OCI-M1 (cell line): ENCODE measurements at regions not wholly inside any gene's neighbourhood (a gene's known extent, or its start where the extent isn't known, plus 50 kb on each side); places are given as distances from the start of the nearest gene placed in this dataset.
"Not testable (repeated sequence)": the region's sequence is repeated elsewhere in the genome, so short reads cannot be mapped to it uniquely, and the experiment has no call there.

Source experiments
- DNase-seq: peaks from one replicate; lab custom pipeline; 2025; lab: John Stamatoyannopoulos, UW

GRCh38 chr9:19651681-19652080, 137.2 kb downstream of the SLC24A2 start:
- DNase-seq, result no peak

DNA sequence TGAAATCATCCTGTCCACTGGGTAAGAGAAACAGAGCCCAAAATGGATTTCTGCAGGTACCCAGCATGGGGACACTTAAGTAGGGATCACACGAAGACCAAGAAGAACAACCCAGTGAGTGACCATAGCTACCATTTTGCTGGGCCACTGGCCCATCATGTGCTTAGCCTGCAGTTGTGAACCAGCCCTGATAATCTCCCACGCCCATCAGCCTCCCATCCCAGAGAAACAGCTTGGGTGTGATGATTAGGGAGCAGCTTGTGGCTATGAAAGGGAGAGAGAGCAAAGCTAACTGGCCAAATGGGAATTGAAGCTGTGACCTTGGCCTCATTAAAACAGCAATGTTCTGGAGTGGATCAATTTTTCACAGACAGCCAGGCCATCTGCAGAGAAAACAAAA, 138.5 kb downstream of the SLC24A2 start:
- peak; percentile 33 for DNase-seq

DNA sequence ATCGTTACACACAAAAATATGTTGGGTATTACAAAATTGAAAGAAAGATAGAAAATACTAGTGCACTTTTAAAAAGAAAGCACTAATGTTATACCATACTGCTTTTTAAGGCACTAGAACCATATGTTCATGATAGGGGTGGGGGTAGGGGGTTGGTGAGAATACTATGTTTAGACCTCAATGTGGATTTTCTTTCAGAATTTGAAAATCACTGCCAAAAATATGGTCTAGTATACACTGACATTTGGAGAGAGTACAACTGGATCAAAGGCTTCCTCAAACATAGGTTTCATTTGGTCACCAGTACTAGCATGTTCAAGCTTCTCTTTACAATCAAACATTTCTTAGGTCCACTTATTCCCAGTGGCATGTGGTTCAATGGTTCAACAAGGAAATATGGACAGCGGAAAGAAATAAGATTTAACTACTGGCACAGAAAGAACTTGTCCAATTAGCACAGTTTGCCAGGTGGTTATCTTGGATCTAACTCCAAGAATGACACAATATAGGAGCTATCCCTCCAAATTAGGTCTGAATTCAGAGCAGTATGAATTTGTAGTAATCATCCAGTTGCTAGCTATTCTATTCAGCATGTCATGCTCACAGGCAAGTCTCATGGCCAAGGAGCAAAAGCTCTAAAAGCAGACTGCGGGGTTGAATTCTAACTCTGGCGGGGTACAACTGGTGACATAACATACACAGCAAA, 139.3 kb downstream of the SLC24A2 start:
- no peak for DNase-seq

DNA sequence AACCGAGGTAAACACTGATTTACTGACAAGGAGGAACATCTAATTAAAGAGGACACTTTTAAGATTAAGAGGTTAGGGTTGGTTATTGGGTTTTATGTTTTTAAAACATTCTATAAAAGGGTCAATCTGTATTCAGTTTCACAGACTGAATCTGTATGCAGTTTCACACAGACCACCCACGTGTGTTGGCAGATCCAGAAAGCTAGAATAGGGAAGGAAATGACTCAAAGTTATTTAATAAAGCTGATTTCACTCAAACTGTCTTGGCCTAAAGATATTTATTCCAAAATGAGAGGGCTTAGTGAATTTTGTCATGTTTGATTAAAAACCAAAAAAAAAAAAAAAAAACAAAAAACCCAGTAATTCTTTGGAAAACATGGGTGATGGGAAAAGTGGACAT, 140.2 kb downstream of the SLC24A2 start:
- DNase-seq, result no peak

DNA sequence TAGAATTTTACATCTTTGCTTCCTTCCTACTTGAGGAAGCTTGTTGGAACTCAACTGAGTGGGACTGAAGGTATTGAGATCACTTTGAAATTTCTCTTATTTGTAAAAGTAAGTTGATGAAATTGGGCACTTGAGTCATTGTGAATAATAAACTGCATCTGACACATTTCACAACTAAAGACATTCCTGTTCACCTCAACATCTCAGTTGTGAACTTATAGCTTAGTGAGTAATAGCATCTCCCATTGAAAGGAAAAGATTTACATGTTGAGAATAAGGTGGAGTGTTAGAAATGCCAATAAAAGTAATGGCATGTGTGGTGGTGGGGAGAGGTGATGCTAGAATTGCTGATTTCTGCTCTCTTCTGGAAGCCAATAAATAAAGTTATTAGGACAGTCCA, 145.0 kb downstream of the SLC24A2 start:
- DNase-seq, result no peak

DNA sequence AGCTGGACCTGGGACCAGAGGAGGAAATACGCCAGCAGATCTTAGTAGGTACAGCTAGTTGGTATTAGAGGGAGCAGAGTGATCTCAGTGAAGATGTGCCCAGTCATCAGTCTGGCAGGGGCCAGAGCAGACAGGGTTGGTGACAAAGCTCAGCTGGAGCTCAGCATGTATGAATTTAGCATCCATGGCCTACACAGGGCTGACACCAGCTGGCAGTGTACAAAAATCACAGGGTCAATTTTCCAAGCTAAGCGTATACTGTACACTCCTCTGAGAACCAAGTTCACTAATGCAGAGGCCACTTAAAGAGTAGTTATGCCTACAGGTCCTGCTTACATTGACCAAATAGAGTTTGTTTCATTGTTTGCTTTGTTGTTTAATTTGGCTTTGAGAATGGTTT, 146.6 kb downstream of the SLC24A2 start:
- peak; percentile 9 for DNase-seq

DNA sequence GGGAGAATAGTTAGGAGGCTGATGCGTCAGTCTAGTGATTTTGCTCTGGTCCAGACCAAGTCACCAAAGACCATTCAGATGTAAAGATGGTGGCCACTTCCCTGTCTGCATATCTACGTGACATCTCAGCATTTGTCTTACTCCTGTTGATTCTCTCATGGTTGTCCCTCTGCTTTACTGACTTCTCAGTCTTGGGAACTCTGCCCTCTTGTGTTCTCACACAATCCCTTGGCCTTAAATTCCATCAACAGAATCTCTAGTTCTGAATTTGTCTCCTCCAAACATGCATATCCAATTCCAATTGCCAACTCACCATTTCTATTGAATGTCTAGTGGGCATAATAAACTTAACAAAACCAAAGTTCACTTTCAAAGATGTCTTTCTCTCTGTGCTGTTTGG, 147.8 kb downstream of the SLC24A2 start:
- DNase-seq, result peak; percentile 13

- no peak for DNase-seq
Observed at GRCh38 chr9:19640014-19640413, 148.8 kb downstream of the SLC24A2 start.

GRCh38 chr9:19637084-19637483, 151.8 kb downstream of the SLC24A2 start:
- DNase-seq, result no peak

DNA sequence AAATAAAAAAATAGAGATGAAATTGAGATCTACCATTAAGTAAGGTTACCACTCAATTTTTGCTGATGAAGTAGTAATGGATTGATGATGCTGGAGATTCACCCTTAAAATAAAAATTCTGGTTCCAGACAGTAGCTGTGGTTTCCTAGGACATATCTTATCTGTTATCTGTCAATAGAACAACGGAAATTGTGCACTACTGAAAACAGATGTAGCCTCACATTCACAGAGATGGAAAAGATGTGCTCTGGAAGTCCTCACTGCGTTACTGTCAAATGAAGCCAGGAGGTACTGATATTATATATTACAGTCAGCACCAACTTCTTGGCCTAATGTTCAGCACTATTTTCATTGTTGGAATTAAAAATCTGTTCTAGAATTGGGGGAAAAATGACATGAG, 154.0 kb downstream of the SLC24A2 start:
- no peak for DNase-seq

- DNase-seq, result peak; percentile 26
Observed at GRCh38 chr9:19631181-19631580, 157.7 kb downstream of the SLC24A2 start.

DNA sequence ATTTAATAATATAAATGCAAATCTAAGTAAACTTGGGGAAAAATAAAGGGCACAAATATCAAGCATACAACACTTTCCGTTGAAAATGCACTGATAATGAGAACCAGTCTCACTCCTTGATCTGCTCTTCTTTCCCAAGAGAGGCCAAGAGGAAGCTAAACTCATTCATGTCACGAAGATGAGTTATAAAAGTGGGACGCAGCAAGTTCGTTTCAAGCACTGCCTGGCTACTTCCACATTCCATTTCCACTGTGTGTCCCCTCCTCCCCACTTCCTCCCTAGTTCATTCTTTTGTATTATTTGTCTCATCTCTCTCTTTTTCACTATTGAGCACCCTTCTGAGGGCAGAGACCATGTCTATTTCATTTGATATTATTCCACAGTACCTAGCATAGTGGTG, 158.1 kb downstream of the SLC24A2 start:
- peak; percentile 28 for DNase-seq

GRCh38 chr9:19629488-19629887, 159.3 kb downstream of the SLC24A2 start:
- DNase-seq, result no peak

DNA sequence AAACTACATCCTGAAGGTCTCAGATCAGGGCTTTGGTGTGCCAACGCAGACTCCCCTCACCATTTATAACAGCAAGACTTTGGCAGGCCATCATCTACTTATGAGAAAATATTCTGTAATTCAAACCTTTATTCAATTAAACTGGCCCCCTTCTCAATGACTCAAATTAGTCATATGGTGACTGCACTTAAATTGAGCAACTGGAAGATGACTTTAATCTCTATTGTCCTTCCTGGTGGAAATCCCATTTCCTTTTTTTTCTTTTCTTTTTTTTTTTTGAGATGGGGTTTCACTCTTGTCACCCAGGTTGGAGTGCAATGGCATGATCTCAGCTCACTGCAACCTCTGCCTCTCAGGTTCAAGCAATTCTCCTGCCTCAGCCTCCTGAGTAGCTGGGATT, 163.4 kb downstream of the SLC24A2 start:
- DNase-seq, result not testable (repeated sequence)

GRCh38 chr9:19624519-19624918, 164.3 kb downstream of the SLC24A2 start:
- peak; percentile 7 for DNase-seq

- no peak for DNase-seq
Observed at GRCh38 chr9:19623941-19624340, 164.9 kb downstream of the SLC24A2 start.

- peak; percentile 18 for DNase-seq
Observed at GRCh38 chr9:19620326-19620725, 168.5 kb downstream of the SLC24A2 start.

GRCh38 chr9:19619221-19619620, 169.6 kb downstream of the SLC24A2 start:
- DNase-seq, result no peak

- no peak for DNase-seq
Observed at GRCh38 chr9:19618816-19619215, 170.0 kb downstream of the SLC24A2 start.

GRCh38 chr9:19615036-19615624, 173.7 kb downstream of the SLC24A2 start:
- DNase-seq, result no peak

- DNase-seq, result no peak
Observed at GRCh38 chr9:19614294-19614693, 174.5 kb downstream of the SLC24A2 start.

DNA sequence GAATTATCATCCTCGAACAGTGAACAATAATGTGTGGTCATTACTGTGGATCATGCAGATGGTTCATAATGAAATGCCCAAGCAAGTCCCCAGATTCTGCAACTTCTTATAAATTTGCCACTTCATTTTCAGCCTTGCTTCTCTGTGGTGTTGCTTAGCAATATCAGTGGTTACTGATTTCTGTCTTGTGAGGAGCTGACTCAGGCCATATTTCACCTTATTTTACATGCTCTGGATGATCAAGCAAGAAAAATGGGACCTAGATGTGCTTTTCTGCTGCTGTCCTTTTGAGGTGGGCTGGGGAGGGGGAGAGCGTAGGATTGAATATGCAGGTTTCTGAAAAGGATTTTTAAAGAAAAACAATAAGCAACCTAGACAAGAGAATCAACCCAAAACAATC, 188.3 kb downstream of the SLC24A2 start:
- no peak for DNase-seq

DNA sequence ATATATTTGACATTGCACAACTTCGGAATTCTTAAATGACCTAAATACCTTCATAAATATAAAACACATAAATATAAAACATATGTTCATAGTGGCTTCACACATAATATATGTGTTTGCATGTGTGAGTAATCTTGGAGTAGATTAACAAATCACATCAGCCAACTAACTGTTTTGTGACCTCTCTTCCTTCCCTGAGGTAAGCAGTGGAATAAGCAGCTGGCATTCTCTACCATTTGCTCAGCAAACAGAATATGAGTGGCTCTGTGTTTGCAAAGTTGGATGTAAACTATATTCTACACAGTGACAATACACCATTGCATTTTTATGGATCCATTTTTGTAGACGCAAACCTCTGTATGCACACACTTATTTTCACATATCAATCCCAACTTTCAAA, 189.9 kb downstream of the ACER2 start:
- DNase-seq, result no peak

DNA sequence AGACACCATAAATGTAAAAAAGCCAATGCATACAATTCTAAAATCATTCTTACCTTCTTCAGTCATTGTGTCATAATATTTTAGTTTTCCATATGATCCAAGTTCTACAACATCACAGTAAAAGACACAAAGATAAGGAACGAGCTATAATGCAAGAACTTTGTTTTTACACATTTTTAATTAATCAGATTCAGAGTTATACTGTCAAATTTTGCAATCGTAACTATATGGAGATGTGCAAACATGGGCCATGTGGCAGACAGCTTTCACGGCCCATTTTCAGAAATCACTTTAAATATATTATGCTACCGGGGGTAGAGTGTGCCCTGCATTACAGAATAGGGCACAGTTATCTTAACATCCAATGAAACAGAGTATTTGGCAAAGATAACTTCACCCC, 188.4 kb downstream of the ACER2 start:
- no peak for DNase-seq
